AG04449 (cell line): ENCODE measurements at regions not wholly inside any gene's neighbourhood (a gene's known extent, or its start where the extent isn't known, plus 50 kb on each side); places are given as distances from the start of the nearest gene placed in this dataset.

ENCODE experiments used
- CTCF ChIA-PET: fragments of 350-600 bp; formaldehyde crosslinking; extraction: SDS; loops from one replicate; lab custom pipeline; 2021; ENCODE audit warnings: antibody characterized with exemption; lab: Yijun Ruan, JAX
- POLR2A ChIA-PET: fragments of 400-600, 350-600 bp; formaldehyde crosslinking; extraction: SDS; loops from one replicate; lab custom pipeline; 2020; ENCODE audit warnings: antibody characterized with exemption, inconsistent platforms; lab: Yijun Ruan, JAX
- DNase-seq: peaks from one replicate; pipeline ENCODE4 v3.0.0-alpha.2; 2010; ENCODE audit warnings: low read depth, low spot score
- H3K4me3 ChIP-seq: 2 replicates; pipeline ENCODE4 v1.5.1; 2011; ENCODE audit warnings: low read depth, mild to moderate bottlenecking, control low read depth, low read length
- CTCF ChIP-seq: IDR thresholded peaks from one replicate; pipeline ENCODE4 v1.5.1; 2011; ENCODE audit warnings: mild to moderate bottlenecking, moderate library complexity, low read length, control low read depth, inconsistent platforms; ENCODE audit not compliant: insufficient read depth; ENCODE audit errors: missing control alignments

DNA sequence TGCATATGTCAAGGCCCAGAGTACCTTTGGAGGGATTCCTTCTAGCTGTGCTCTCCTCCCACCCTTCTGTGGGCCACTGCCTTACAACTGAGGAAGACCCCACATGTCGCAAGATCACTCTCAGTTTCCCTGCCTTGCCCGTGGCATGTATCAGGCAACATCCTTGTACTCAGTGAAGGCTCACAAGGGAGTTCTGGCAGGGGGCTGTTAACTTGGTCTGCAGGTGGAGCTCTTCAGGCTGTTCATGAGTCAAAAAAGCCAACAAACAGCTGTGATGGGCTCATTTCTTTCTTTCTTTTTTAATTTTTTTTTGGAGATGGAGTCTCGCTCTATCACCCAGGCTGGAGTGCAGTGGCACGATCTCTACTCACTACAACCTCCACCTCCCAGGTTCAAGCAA, 513.0 kb upstream of the ANKRD30A start:
- H3K4me3 ChIP-seq: no peak overlapping the region
- DNase-seq: no peak
- POLR2A ChIA-PET: no interaction called here
- CTCF ChIA-PET: interaction anchor here (1.1 kb wide), 1 partner anchor 14 kb away, joined by 3 read pairs; no protein-coding TSS in a partner anchor
- TF ChIP-seq CTCF: no peak

DNA sequence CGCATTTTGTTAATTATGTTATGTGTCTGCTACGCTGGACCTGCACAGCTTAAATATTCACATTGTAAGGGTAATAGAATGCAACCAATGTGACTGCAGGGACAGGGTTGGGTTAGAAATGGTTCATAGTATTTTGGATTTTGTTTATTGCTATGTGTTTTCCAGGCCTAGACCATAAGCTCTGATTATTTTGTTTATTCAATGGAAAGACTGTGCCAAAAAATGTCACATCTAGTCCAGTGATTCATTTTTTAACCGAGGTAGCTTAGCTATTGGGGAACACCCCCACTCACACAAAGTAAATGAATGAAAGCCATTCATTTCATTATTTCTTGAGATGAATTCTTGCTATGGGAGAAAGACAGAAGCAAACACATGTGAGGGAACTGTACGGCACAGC, 516.5 kb upstream of the ANKRD30A start:
- no peak for DNase-seq
- ChIA-PET CTCF (no interaction called here), POLR2A (no interaction called here)
- H3K4me3 ChIP-seq: no peak overlapping the region
- no peak for TF ChIP-seq CTCF

DNA sequence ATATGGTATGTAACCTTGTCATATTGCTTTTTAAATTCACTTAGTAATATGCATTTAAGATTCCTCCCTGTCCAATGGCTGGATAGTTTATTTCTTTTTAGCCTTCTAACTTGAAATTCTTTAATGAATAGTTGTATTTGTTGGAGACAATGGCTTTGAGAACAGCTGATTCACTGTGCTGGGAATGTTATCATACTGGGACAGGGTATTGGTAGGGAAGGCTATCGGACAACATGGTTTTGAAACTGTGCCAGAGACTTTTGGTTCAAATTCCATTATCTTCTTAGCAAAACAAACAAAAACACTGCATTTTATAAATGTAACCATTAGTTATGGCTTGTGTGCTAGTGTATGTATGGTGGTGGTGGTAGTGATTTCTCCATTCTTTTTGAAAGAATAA, 517.1 kb upstream of the ANKRD30A start:
- TF ChIP-seq CTCF: no peak
- peak; percentile 21 for DNase-seq
- ChIA-PET POLR2A (no interaction called here), CTCF (no interaction called here)
- no peak overlapping the region for H3K4me3 ChIP-seq

DNA sequence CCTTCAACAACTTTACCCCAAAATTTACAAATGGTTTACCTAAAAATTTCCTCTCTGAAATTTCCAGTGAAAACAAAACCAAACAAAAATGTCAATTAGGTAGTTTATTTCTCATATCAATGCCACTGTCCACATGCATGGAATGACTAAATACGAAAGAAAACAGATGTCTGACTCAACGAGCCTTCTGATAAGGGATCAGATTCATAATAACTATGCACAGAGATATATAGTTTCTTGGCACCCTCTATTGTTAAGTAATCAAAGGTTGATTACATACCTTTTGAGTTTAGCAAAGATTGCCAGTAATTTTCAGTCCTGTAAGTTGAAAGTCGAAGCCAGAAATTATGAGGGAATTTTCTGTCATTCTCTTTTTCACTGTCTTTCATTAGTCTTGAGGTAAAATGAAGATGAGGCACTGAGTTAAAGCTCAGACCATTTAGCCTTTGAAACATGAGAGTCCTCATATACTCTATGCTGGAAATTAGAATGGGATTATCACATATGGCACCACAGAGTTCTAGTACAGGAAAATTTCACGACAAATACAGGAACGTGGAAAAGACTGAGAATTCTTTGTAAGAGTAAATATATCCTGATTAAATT, 519.1 kb upstream of the ANKRD30A start:
- no peak for DNase-seq
- H3K4me3 ChIP-seq: no peak overlapping the region
- TF ChIP-seq CTCF: no peak
- POLR2A ChIA-PET: no interaction called here
- CTCF ChIA-PET: interaction anchor here (1.5 kb wide), 1 partner anchor 971 kb away, joined by 3 read pairs; no protein-coding TSS in a partner anchor

GRCh38 chr10:36604316-36604715, 521.1 kb upstream of the ANKRD30A start:
- no peak for TF ChIP-seq CTCF
- no peak overlapping the region for H3K4me3 ChIP-seq
- no peak for DNase-seq
- ChIA-PET CTCF (no interaction called here), POLR2A (no interaction called here)

DNA sequence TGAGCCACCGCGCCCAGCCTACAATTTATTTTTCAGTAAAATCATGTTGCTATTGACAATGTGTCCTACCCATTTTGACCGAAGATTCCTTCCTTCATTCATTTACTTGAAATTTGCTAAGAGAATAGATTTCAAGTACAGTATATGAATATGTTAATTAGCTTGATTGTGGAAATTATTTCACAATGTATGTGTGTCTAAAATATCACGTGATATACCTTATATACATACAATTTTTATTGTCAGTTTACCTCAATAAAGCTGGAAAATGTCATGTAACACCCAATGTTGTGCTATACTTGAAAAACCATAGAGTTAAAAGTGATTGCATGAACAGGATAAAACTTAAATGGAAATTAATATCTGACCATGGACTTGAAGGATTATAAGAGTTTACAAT, 521.7 kb upstream of the ANKRD30A start:
- ChIA-PET CTCF (no interaction called here), POLR2A (no interaction called here)
- no peak for DNase-seq
- no peak overlapping the region for H3K4me3 ChIP-seq
- TF ChIP-seq CTCF: no peak
